SKM-1 (cell line): ENCODE measurements at regions not wholly inside any gene's neighbourhood (a gene's known extent, or its start where the extent isn't known, plus 50 kb on each side); places are given as distances from the start of the nearest gene placed in this dataset.

ENCODE experiments used
- DNase-seq: peaks from one replicate; lab custom pipeline; 2025; ENCODE audit not compliant: unreplicated experiment; lab: John Stamatoyannopoulos, UW

DNA sequence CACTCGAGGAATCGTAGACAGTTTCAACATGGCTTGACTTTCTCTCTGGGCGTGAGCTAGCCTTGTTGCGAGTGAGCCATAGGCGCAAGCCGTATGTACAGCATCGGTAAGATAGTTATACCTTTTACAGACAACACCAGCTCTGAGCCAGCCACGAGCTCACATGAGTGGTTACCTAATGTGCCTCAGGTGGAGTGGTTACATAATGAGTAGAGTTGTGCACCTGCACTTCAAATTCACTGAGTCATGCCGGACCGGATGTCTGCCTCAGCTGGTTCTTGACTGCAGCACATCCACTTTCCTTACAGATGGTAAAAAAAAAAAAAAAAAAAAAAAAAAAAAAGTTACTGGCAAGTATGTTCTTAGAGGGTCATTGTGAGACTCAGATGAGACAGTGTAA is 360.4 kb upstream of the NR5A2 start:
- no peak for DNase-seq

- no peak for DNase-seq
These were observed 357.6 kb upstream of the NR5A2 start for GRCh38 chr1:199669916-199670315.

DNA sequence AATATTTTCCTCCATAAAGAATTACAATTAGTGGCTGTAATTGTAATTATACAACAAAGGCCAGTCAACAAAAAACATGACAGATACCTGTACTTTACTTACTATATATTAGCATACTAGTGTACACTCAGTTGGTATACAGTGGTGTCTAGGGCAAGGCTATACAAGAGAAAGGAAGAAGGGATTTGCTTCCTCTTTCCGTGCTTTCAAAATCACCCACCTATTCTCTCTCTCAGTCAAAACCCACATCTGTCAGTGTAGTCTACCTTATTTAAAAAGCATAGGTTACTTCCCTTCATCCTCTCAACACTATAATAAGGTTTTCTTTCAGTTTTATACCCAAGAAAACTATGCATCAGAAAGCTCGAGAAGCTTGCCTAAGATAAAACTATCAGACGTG is 355.8 kb upstream of the NR5A2 start:
- no peak for DNase-seq

DNA sequence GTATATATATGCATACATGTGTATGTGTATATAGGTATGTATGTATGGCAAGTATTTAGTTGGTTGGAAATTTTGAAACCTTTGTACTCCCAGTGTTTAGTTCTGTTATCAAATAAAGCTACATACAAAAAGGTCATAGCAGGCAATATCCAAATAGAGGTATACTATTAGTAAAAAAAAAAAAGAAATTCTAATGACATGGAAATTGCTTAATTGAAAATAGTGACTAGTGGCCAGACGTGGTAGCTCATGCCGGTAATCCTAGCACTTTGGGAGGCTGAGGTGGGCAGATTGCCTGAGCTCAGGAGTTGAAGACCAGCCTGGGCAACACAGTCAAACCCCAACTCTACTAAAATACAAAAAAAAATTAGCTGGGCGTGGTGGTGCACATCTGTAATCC is 351.6 kb upstream of the NR5A2 start:
- DNase-seq: no peak

GRCh38 chr1:199678771-199679170 is 348.7 kb upstream of the NR5A2 start:
- DNase-seq: no peak

GRCh38 chr1:199682081-199682480 is 345.4 kb upstream of the NR5A2 start:
- no peak for DNase-seq

DNA sequence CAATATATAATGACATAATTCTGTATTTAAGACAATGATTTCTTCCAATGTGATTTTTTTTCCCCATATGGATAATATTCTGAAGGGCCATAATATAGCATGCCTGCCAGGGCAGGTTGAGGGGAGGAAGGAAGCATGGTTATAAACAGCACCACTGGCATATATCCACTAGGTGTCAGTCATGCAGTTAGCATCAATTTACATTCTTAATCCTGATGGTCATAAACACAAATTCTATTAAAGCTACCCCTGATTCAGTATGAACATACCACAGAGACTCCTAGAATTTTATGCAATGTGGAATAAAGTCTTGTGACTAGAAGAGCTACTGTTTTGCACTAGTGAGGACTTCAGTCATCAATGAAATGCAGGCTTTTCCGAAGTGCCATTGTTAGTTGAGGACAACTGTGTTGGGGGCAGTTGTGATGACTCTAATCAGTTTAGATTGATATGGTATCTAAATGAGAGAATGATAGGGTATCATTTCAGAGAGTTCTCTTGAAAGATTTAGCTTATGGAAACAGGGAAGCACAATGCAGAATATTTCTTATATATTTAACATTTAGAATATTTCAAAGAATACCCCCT is 342.7 kb upstream of the NR5A2 start:
- peak; percentile 83 for DNase-seq

DNA sequence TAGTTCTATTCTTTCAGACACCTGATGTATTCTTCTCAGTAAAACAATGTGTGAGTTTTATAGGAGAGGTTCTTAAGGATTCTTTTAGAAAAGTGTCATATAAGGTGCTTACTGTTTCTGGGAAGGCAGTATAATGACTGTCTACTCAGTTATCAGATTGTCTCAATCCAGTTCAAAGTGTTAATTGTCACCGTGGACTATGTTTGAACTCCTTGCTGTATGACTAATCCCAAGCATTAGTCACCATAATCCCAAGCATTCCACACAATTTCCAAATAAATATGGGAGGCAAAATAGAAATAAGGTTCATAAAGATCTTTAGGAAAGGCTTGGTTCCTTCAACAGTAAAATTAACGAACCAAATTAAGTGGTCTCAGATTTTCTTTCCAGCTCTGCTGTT is 342.1 kb upstream of the NR5A2 start:
- DNase-seq: no peak

- no peak for DNase-seq
These were observed 340.2 kb upstream of the NR5A2 start for GRCh38 chr1:199687321-199687720.

DNA sequence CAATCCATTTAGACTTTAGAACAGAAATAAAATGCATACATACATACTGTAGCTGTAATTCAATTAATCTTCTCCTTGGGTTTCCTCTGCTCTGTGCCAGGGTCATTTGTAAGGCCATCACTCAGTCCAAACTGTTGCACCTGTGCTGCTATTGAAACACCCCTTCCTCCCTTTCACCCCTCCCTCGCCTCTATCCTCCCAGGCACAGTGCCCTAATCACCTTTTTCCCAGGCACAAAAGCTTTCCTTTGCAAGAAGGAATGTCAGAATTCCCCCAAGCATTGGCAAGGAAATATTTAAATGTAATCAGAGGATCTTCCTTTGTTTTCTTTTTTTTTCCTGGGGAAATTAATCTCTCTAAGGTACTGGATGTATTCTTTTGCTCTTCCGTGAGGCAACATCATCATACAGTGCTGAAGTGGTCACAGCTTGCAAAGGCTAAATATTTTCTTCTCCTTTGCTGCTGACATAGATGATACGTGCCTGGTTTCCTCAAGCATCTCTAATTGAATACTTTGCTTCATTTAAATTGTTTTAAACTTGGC is 339.3 kb upstream of the NR5A2 start:
- DNase-seq: no peak

GRCh38 chr1:199688774-199689173 is 338.7 kb upstream of the NR5A2 start:
- no peak for DNase-seq

DNA sequence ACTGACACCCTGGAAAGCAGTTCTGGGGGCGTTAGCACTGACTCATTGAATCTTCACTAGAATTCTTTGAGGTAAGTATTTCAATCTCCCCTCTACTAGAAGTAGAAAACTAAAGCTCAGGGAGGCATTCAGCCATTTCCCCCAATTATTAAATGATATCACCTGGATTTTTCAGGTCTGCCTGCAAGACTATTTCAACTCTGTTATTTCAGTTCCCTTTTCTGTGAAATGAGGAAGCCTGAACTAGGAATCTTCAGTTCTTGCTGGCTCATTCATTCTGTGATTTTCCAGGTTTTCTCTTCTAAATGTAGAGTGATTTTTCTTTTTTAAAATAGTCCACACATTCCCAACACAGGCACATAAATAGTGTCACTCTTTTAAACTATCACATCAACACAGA is 337.0 kb upstream of the NR5A2 start:
- DNase-seq: peak; percentile 39

DNA sequence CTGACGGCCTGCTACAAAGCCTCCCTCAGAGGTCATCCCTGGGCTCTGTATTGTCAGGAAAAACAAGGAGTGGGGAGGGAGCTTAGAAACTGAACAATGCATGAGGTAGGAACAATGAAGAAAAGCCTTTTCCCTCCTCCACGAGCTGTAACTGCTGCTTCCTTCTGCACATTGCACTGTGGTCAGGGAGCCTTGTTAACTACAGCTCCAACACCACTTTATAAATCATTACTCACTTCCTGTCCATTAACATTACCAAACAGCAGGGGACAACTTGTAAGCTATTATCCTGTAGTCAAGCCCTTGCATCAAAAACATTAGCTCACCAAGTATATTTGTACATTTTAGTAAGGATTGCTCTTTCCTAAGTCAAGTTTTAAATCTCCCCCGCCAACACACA is 336.0 kb upstream of the NR5A2 start:
- peak; percentile 84 for DNase-seq

DNA sequence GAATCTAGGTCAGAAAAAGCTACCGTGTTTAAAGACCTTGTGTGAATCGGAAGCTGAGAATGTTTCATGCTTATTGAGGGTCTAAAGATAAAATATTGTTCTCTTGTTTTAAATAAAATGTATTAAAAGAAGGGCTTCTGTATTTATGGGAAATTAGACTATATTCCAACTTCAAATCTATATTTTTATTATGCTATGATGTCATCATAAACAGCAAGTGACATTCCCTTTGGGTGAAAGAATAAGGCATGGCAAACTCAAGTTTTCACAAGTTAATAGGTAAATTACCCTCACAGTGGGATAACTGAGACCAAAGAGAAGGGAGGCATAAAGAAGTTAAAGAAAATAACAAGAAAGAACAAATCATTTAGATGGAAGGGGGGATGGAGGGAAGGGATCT is 333.8 kb upstream of the NR5A2 start:
- DNase-seq: no peak

- DNase-seq: no peak
These were observed 331.3 kb upstream of the NR5A2 start for GRCh38 chr1:199696225-199696624.

DNA sequence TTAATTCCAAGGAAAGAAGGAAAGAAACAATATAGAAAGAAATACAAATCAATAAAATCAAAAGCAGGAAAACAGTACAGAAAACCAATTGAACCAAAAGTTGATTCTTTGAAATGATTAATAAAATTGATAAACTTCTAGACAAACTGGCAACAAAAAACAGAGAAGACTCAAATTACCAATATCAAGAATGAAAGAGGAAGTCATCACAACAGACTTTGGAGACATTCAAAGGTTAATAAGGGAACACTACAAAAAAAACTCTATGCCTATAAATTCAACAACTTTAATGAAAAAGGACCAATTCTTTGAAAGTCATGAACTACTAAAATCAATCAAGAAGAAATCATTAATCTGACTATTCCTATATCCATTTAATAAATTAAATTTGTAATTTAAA is 329.3 kb upstream of the NR5A2 start:
- no peak for DNase-seq

DNA sequence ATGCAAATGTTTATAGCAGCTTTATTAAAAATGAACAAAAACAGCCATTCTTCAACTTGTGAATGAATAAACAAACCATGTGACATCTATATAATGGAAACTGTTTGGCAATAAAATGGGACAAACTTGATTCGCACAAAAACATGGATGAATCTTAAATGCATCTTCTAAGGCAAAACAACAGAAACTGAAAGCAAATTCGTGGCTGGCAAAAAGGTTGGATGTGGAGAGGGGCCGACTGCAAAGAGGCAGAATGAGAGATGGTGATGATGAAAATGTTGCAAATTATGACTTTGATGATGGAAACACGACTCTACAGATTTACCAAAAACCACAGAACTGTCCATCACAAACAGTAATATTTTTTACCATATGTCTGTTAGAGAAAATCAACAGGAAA is 327.0 kb upstream of the NR5A2 start:
- DNase-seq: no peak

GRCh38 chr1:199701726-199702125 is 325.8 kb upstream of the NR5A2 start:
- no peak for DNase-seq

GRCh38 chr1:199704231-199704630 is 323.3 kb upstream of the NR5A2 start:
- no peak for DNase-seq

GRCh38 chr1:199705825-199706224 is 321.7 kb upstream of the NR5A2 start:
- DNase-seq: no peak

- no peak for DNase-seq
These were observed 320.5 kb upstream of the NR5A2 start for GRCh38 chr1:199706826-199707606.

DNA sequence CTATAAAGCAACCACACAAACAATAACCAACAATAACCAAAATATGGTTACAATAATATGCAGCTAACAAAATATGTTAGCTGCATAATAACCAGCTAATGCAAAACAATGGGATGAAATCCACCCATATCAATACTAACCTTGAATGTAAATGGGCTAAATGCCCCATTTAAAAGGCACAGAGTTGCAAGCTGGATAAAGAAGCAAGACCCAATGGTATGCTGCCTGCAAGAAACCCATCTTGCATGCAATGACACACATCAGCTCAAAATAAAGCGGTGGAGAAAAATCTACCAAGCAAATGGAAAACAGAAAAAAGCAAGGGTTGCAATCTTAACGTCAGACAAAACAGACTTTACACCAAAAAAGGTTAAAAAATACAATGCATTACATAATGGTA is 316.5 kb upstream of the NR5A2 start:
- no peak for DNase-seq

DNA sequence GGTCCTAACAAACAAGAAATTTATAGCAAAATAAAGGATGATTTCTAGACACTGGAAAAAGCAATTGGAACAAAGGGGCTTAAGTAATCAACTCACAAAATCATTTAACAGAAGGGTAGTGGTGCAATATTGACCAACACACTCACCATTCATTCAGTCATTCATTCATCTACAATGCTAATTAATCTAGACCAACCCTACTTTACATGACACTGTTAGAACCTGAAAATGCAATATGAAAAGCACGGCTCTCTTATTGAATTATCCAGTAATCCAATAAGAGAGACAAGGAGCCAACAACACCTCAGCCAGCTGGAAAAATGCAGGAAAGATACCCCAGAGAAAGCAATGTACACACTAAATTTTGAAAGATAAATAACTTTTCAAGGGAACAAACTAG is 310.8 kb upstream of the NR5A2 start:
- DNase-seq: no peak
